Left ventricle myocardium superior (tissue), 1 donor: ENCODE measurements at regions not wholly inside any gene's neighbourhood (a gene's known extent, or its start where the extent isn't known, plus 50 kb on each side); places are given as distances from the start of the nearest gene placed in this dataset.
A peak's percentile ranks its signal among the peaks of the same experiment; 100 is the strongest.

Experiments used
- ATAC-seq: fragments of 200-7000 bp; cut with Tn5 transposase; one replicate; pipeline ENCODE4 v1.9.1; 2020; ENCODE audit warnings: mild to moderate bottlenecking, moderate library complexity
- DNase-seq: peaks from one replicate; pipeline ENCODE4 v3.0.0-alpha.2; 2020
- intact Hi-C: fragments of 100-400 bp; cut with micrococcal nuclease; formaldehyde crosslinking; loops from one replicate; pipeline ENCODE4 v1.11.0; 2022
- donor health status: DM: no; HTN: yes; CAD: no; lungs with severe emphysema.

GRCh38 chr13:109649713-109650112, 136.7 kb downstream of the IRS2 start:
- ATAC-seq (no peak), DNase-seq (no peak)
- intact Hi-C loops: no loop called here

DNA sequence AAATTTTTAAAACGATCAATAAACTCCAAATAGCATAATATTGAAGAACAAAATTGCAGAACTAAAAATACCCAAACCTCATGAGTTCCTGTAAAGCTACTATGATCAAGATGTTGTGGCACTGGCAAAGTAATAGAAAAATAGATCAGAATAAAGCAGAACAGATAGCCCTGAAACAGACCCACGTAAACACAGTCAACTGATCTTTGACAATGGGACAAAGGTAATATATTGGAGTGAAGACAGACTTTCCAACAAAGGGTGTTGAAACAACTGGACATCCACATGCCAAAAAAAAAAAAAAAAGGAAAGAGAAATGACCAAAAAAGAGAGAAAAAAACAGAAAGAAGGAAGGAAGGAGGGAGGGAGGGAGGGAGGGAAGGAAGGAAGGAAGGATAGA, 138.7 kb downstream of the IRS2 start:
- intact Hi-C loops: no loop called here
- DNase-seq: no peak
- ATAC-seq: no peak

DNA sequence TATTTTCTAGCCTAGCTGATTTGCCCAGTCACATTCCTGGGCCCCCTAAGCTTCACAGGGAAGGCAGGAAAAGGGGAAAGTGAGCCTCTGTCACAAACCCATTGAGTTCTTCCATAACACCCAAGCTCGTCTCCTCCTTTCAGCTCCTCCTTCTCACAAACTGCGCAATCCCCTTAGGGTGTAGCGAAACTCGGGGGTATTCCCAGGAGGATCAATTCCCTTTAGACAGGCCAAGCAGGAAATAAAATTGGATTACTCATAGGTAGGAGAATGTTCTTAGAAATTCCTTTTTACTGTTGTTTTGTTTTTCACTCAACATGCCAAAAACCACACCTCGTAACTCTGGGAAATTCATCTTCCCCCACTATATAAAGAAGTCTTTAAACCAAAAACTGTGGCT, 139.3 kb downstream of the IRS2 start:
- intact Hi-C loops: no loop called here
- ATAC-seq: no peak
- DNase-seq: no peak

GRCh38 chr13:109646423-109646822, 140.0 kb downstream of the IRS2 start:
- intact Hi-C loops: no loop called here
- DNase-seq (no peak), ATAC-seq (no peak)

GRCh38 chr13:109645831-109646230, 140.6 kb downstream of the IRS2 start:
- ATAC-seq: no peak
- no peak for DNase-seq
- intact Hi-C loops: no loop called here

- no peak for DNase-seq
- intact Hi-C loops: no loop called here
- ATAC-seq: no peak
These were observed 141.4 kb downstream of the IRS2 start for GRCh38 chr13:109644956-109645355.

DNA sequence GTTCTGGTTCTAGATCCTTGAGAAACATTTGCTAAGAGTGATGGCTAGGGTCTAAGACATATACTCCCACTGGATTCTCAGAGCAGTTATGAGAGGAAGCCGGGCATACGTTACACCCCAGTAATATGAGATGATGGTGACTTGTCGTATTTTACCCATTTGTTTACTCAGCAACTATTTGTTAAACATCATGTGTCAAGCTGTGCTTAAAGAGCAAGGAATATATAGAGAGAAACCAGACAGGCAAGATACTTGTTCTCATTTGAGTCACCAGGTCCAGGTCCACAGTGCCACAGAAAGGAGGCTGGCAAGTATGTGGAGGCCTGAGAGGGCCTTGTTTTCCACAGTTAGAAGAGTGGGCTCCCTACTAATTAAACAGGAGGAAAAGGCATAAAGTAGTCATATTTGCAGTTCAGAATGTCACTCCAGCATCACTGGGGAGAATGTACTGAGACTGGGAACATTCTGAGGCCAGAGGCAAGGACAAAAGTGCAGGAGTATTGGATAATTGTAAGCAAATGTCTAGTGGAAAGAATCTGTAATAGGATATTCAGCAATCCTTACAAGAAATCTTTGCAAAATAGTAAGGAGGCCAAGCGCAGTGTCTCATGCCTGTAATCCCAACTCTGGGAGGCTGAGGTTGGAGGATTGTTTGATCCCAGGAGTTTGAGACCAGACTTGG, 142.2 kb downstream of the IRS2 start:
- no peak for DNase-seq
- intact Hi-C loops: no loop called here
- ATAC-seq: no peak

GRCh38 chr13:109642358-109642757, 144.0 kb downstream of the IRS2 start:
- no peak for ATAC-seq
- DNase-seq: no peak
- intact Hi-C loops: no loop called here

DNA sequence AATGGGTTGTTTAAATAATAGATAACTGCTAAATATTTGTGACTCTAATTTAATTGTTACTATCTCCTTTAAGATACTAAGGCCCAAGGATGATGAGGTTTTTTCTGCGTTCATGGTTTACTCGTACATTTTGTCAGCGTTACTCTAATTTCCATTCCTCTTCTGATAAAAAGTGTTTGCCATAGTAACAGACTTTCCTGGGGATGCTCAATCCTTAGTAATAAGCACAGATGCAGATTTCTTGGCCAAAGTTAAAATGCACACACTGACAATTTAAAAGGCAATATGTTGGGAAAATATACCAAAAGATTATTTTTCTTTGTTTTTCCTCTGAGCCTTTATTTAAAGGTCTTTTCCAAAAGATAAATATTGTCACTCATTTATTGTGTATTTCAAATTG, 149.6 kb downstream of the IRS2 start:
- intact Hi-C loops: no loop called here
- DNase-seq (no peak), ATAC-seq (no peak)

- DNase-seq (no peak), ATAC-seq (no peak)
- intact Hi-C loops: no loop called here
These were observed 155.3 kb downstream of the IRS2 start for GRCh38 chr13:109631069-109631468.

GRCh38 chr13:109630271-109630670, 156.1 kb downstream of the IRS2 start:
- intact Hi-C loops: no loop called here
- ATAC-seq (no peak), DNase-seq (no peak)

DNA sequence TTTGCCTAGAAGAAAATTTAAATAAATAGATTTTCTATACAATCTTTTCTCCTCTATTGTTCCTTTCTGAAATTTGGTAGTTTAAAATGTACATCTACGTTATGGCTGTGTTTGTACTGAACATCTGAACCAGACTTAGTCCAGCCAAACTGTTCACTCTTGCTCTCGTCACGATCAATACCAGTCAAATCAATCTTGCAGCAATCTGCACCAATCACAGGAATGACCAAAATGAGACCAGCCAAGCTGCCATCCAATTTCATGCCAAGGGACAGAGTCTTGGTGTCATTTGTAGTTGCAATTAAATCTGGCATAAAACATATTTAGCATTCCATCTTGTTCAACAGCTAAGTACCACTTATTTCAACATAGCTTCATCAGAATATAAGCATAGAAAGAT, 156.6 kb downstream of the IRS2 start:
- no peak for DNase-seq
- intact Hi-C loops: no loop called here
- no peak for ATAC-seq

DNA sequence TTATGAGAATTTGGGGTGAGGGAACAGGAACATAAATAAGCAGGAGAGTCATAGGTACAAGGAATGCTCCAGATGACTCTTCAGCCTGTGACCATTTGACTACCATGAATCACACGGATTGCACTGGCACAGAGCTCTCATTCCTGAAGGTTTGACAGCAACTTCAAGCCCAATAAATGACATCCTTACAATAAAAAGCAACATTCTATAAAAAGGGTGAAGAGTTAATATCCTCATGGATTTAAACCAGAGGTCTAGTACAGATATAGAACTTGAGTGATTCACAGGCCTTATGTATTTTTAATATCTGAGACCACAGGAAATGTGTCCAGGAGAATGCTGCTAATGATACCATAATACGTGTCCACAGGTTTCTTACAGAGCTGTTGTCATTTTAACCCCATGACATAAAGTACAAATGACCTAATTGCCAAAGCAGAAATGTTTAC, 158.1 kb downstream of the IRS2 start:
- ATAC-seq: no peak
- intact Hi-C loops: no loop called here
- no peak for DNase-seq

- intact Hi-C loops: no loop called here
- ATAC-seq: no peak
- no peak for DNase-seq
These were observed 158.7 kb downstream of the IRS2 start for GRCh38 chr13:109627649-109628048.

DNA sequence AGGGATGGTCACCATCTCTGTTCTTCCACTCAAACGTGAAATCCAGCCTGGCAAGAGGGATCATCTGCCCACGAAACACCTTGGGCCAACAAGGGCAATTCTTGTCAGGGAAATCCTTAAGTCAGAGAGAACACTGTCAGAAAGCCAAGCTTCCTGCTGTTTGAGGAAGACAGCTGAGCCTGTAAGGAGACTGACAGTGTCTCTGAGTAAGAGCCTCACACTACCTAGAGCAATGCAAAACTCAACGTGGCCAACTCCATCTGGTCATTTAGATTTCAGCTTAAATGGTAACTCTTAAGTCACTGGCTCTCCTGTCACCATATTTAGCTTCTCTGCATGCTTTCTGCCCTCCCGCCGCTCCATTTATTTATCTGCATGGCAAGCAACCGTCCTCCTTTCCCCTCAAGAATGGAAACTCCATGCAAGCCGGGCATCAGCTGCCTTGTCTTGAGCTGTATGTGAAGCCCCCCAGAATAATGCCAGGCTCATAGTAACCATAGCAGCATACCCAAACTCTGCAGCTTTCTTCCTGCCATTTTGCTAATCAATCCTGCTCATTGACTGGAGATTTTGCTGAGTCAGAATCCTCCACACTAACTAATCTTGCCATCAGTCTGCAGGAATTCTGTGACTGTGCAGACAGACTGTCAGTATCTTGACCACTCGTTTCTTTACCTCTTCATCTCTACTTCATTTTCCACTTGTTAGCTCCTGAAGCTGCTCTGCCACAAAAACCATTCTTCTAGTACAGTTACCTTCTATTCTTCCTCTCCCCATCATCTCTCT, 159.8 kb downstream of the IRS2 start:
- ATAC-seq (no peak), DNase-seq (no peak)
- intact Hi-C loops: no loop called here

- DNase-seq: no peak
- ATAC-seq: no peak
- intact Hi-C loops: no loop called here
These were observed 161.2 kb downstream of the IRS2 start for GRCh38 chr13:109625156-109625555.

DNA sequence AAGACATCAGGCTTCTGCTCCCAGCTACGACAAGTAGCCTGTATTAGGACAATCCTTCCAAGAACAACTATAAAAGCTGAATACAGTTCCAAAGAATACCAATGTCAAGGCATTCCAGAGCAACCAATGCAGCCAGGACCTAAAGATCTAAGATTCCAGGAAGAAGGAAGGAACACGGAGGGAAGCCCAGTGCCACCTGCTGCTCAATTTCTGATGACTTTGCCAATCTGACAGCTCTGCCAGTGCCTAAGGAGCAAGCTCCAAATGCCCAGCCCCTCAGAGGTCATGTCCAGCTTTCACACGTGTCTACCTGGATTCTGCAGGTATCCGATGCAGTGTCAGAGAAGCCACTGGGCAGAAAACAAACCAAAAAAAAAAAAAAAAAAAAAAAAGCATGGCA, 164.4 kb downstream of the IRS2 start:
- ATAC-seq: no peak
- no peak for DNase-seq
- intact Hi-C loops: no loop called here

GRCh38 chr13:109615721-109616420, 170.5 kb downstream of the IRS2 start:
- intact Hi-C loops: no loop called here
- ATAC-seq: peak; percentile 20

GRCh38 chr13:109611912-109612691, 174.3 kb downstream of the IRS2 start:
- ATAC-seq: no peak
- intact Hi-C loops: no loop called here
- DNase-seq: no peak

More at GRCh38 chr13:109615721-109616420, 170.5 kb downstream of the IRS2 start:
- no peak for DNase-seq

DNA sequence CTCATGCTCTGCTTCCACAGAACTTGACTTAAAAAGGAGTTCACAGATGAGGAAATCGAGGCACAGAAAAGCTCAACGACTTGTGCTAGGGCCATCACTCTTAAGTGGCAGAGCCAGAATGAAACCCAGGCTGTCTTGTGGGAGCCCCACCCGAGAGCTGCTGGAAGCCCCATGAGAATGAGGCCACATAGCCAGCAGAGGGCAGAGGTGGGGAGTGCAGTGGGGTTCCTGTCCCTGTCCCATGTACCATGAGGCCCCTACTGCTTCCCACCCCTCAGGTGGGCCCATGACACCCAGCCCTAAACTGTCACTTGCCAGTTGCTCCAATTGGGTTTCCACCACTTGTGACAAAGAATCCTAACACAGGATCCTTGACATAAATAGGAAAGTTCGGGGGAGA, 175.9 kb downstream of the IRS2 start:
- intact Hi-C loops: no loop called here
- peak; percentile 84 for ATAC-seq
- DNase-seq: peak; percentile 62
